ENCODE measurements at regions not wholly inside any gene's neighbourhood (a gene's known extent, or its start where the extent isn't known, plus 50 kb on each side); places are given as distances from the start of the nearest gene placed in this dataset.

GRCh38 chr1:87464022-87464490, 135.4 kb downstream of the LMO4 start:
- TF ChIP-seq CTCF (IDR thresholded peaks at IDR 0.05; ENCODE audit: low read depth, low read length, missing input control) = no peak
- no peak for TF ChIP-seq MAX (IDR thresholded peaks at IDR 0.05)
- no peak for TF ChIP-seq YY1 (IDR thresholded peaks at IDR 0.05)
- no peak for TF ChIP-seq TAF1 (conservative IDR thresholded peaks at IDR 0.05)
- no peak for TF ChIP-seq GABPA (IDR thresholded peaks at IDR 0.05 in 1 of 2, conservative IDR thresholded peaks at IDR 0.05 in 1 of 2)
- no peak for TF ChIP-seq REST (IDR thresholded peaks at IDR 0.05)
- TF ChIP-seq ZBTB33 (IDR thresholded peaks at IDR 0.05) = no peak
- TF ChIP-seq ATF3 (IDR thresholded peaks at IDR 0.05) = no peak
